ENCODE measurements at regions not wholly inside any gene's neighbourhood (a gene's known extent, or its start where the extent isn't known, plus 50 kb on each side); places are given as distances from the start of the nearest gene placed in this dataset.

DNA sequence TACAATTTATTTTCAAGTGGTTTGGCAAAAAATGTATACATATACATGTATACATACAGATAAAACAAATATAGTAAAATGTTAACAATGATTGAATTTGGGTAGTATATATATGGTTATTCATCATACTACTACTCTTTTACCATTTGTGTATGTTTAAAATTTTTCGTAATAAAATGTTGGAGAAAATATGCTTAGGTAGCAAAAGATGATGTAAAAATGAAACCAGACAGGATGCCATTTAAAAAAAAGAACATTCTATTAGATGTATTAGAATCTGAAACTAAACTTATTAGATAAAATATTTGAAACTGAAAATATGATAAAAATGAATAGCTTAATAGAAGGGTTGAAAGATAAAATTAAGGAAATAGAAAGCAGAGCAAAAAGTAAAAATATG lies 144.9 kb upstream of the FER start:
- no peaks in the 10 kb centered on the region for H3K9me3 ChIP-seq

DNA sequence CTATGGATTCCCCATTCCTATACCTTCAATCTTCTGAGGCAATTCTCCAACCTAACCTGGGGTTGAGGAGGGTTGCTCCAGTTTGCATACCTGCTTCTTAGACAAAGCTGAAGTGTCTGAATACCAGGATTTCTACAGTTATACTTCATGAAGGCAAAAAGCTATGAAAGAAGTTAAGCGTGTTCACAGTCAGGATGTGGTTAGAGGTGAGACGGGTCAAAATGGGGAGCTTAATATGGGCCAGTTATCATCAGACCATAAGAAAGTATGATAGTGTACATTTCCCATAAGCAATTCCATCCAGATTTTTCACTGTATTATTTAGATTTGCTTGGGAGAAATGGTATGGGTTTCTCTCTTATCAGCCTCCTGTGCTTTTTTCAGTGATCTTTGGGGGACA lies 156.9 kb upstream of the FER start:
- Histone ChIP-seq H3K27me3 (replicated peaks; ENCODE audit: insufficient read depth) (no peaks in the 10 kb centered on the region), H3K9me3 (no peaks in the 10 kb centered on the region), H3K4me1 (replicated peaks) (no peaks in the 10 kb centered on the region), H3K36me3 (no peaks in the 10 kb centered on the region), H3K27ac (no peak overlapping the region), H3K4me3 (no peak overlapping the region)
- WGBS, result 92% methylated on average over 2 of the region's 2 CpGs
- intact Hi-C loops (cut with DNase I), result no loop called here
- TF ChIP-seq, protein P1, sequence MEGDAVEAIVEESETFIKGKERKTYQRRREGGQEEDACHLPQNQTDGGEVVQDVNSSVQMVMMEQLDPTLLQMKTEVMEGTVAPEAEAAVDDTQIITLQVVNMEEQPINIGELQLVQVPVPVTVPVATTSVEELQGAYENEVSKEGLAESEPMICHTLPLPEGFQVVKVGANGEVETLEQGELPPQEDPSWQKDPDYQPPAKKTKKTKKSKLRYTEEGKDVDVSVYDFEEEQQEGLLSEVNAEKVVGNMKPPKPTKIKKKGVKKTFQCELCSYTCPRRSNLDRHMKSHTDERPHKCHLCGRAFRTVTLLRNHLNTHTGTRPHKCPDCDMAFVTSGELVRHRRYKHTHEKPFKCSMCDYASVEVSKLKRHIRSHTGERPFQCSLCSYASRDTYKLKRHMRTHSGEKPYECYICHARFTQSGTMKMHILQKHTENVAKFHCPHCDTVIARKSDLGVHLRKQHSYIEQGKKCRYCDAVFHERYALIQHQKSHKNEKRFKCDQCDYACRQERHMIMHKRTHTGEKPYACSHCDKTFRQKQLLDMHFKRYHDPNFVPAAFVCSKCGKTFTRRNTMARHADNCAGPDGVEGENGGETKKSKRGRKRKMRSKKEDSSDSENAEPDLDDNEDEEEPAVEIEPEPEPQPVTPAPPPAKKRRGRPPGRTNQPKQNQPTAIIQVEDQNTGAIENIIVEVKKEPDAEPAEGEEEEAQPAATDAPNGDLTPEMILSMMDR (IDR thresholded peaks at IDR 0.05), result no peak
- TF ChIP-seq POLR2AphosphoS5 (IDR thresholded peaks at IDR 0.05) (no peak), POLR2A (IDR thresholded peaks at IDR 0.05) (no peak)
- DNase-seq (ENCODE audit: low spot score), result no peak

More for the DNA sequence above, 144.9 kb upstream of the FER start:
- no peaks in the 10 kb centered on the region for H3K4me1 ChIP-seq (replicated peaks)
- no peak for TF ChIP-seq POLR2A (IDR thresholded peaks at IDR 0.05)
- TF ChIP-seq POLR2AphosphoS5 (IDR thresholded peaks at IDR 0.05), result no peak
- TF ChIP-seq, protein P1 (IDR thresholded peaks at IDR 0.05), result no peak
- no peak for DNase-seq (ENCODE audit: low spot score)
- H3K36me3 ChIP-seq, result no peaks in the 10 kb centered on the region
- H3K4me3 ChIP-seq, result no peak overlapping the region
- H3K27me3 ChIP-seq (replicated peaks; ENCODE audit: insufficient read depth), result no peaks in the 10 kb centered on the region
- H3K27ac ChIP-seq, result no peak overlapping the region
- intact Hi-C loops (cut with DNase I), result no loop called here
- 43% methylated on average over 1 of the region's 1 CpG for WGBS

DNA sequence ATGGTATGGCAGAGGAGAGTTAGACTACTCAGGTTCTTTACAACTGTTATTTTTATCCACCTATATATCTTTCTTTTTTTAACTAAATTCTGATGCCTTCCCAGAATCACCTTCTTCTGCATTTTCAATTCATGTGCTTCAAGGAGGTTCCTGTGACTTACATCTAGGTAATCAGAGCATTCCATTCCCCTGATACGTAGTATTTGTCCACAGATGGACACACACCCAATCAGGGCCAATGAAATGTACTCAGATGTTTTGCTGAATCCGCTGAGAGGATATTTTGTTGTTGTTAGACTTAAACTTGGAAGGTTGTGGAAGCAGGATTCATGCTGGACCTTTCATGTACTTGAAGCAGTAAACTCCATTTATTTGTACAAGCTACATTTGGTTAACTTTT lies 159.4 kb upstream of the FER start:
- intact Hi-C loops (cut with DNase I), result no loop called here
- no peak overlapping the region for H3K4me3 ChIP-seq
- no peak for DNase-seq (ENCODE audit: low spot score)
- no peaks in the 10 kb centered on the region for H3K36me3 ChIP-seq
- 80% methylated on average over 2 of the region's 2 CpGs for WGBS
- no peaks in the 10 kb centered on the region for H3K9me3 ChIP-seq
- H3K4me1 ChIP-seq (replicated peaks), result no peaks in the 10 kb centered on the region
- no peaks in the 10 kb centered on the region for H3K27me3 ChIP-seq (replicated peaks; ENCODE audit: insufficient read depth)
- TF ChIP-seq, protein P1 (IDR thresholded peaks at IDR 0.05), result no peak
- TF ChIP-seq POLR2A (IDR thresholded peaks at IDR 0.05) (no peak), POLR2AphosphoS5 (IDR thresholded peaks at IDR 0.05) (no peak)
- H3K27ac ChIP-seq, result no peak overlapping the region

DNA sequence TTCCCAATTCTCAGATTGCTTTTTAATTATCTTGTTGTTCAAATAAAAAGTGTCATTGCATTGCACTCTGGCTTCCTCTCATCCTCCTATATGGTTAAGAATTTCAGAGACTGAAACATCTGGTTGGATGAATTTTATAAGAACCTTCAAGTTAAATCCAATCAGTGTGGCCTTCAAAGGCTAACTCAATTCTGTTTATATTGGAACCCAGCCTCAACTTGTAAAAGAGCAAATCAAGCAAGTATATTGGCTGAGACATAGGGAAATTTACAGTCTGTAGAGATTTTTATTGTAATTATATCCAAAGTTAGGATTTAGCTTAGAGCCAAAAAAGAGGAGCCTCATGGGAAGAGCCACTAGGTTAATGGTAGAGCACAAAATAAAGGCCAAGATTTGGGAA lies 159.9 kb upstream of the FER start:
- DNase-seq (ENCODE audit: low spot score), result no peak
- no peaks in the 10 kb centered on the region for H3K27me3 ChIP-seq (replicated peaks; ENCODE audit: insufficient read depth)
- TF ChIP-seq, protein P1 (IDR thresholded peaks at IDR 0.05), result no peak
- no peak for TF ChIP-seq POLR2AphosphoS5 (IDR thresholded peaks at IDR 0.05)
- no peak for TF ChIP-seq POLR2A (IDR thresholded peaks at IDR 0.05)
- H3K36me3 ChIP-seq, result no peaks in the 10 kb centered on the region
- no peaks in the 10 kb centered on the region for H3K4me1 ChIP-seq (replicated peaks)
- intact Hi-C loops (cut with DNase I), result no loop called here
- H3K4me3 ChIP-seq, result no peak overlapping the region
- H3K9me3 ChIP-seq, result no peaks in the 10 kb centered on the region
- H3K27ac ChIP-seq, result no peak overlapping the region

DNA sequence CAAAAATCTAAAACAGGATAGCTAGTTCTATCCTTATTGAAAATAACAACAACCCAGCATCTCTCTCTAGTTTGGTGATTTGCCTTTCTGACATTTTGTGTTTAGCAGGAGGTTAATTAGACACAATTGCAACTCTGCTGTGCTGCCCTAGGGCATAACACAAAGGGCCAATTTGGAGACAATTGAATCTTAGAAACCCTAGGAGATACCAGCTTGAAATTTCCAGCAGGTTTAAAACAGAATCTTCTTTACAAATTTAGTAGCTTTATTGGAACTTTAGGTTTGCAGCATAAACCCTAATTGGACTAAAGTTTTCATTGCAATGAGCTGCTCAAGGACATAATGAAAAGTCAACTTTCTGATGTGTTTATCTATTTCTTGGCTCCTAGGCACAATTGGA lies 166.7 kb upstream of the FER start:
- H3K9me3 ChIP-seq, result no peaks in the 10 kb centered on the region
- no peak for DNase-seq (ENCODE audit: low spot score)
- no peak overlapping the region for H3K27ac ChIP-seq
- TF ChIP-seq, protein P1 (IDR thresholded peaks at IDR 0.05), result no peak
- no peak for TF ChIP-seq POLR2A (IDR thresholded peaks at IDR 0.05)
- H3K4me1 ChIP-seq (replicated peaks), result no peaks in the 10 kb centered on the region
- no peaks in the 10 kb centered on the region for H3K36me3 ChIP-seq
- intact Hi-C loops (cut with DNase I), result no loop called here
- H3K27me3 ChIP-seq (replicated peaks; ENCODE audit: insufficient read depth), result no peaks in the 10 kb centered on the region
- H3K4me3 ChIP-seq, result no peak overlapping the region

Measured in prostate gland (tissue), 2 donors.